HG02973 (cell line): ENCODE measurements at regions not wholly inside any gene's neighbourhood (a gene's known extent, or its start where the extent isn't known, plus 50 kb on each side); places are given as distances from the start of the nearest gene placed in this dataset.
A peak's percentile ranks its signal among the peaks of the same experiment; 100 is the strongest.

Experiments used
- ATAC-seq: cut with Tn5 transposase; IDR thresholded peaks from one replicate; pipeline ENCODE4 v1.9.1; 2021; ENCODE audit warnings: moderate library complexity; ENCODE audit not compliant: unreplicated experiment

- no peak for ATAC-seq
Measured at GRCh38 chr12:23057571-23057970, 432.6 kb downstream of the ETNK1 start.

- no peak for ATAC-seq
Measured at GRCh38 chr12:23060161-23060560, 435.2 kb downstream of the ETNK1 start.

- no peak for ATAC-seq
Measured at GRCh38 chr12:23063206-23063605, 438.2 kb downstream of the ETNK1 start.

- no peak for ATAC-seq
Measured at GRCh38 chr12:23066095-23066494, 441.1 kb downstream of the ETNK1 start.

- ATAC-seq: peak; percentile 80
Measured at GRCh38 chr12:23083267-23083666, 458.3 kb downstream of the ETNK1 start.

GRCh38 chr12:23084236-23084995, 459.4 kb downstream of the ETNK1 start:
- ATAC-seq: no peak

GRCh38 chr12:23088594-23088993, 463.6 kb downstream of the ETNK1 start:
- no peak for ATAC-seq

GRCh38 chr12:23093488-23093887, 468.5 kb downstream of the ETNK1 start:
- no peak for ATAC-seq

- no peak for ATAC-seq
Measured at GRCh38 chr12:23096321-23096720, 471.4 kb downstream of the ETNK1 start.

GRCh38 chr12:23098110-23098509, 473.1 kb downstream of the ETNK1 start:
- ATAC-seq: no peak

GRCh38 chr12:23098517-23098916, 473.5 kb downstream of the ETNK1 start:
- no peak for ATAC-seq

- ATAC-seq: no peak
Measured at GRCh38 chr12:23099104-23099503, 474.1 kb downstream of the ETNK1 start.

GRCh38 chr12:23099604-23100003, 474.6 kb downstream of the ETNK1 start:
- ATAC-seq: no peak

GRCh38 chr12:23108957-23109356, 484.0 kb downstream of the ETNK1 start:
- no peak for ATAC-seq

- no peak for ATAC-seq
Measured at GRCh38 chr12:23113781-23114180, 488.8 kb downstream of the ETNK1 start.

- no peak for ATAC-seq
Measured at GRCh38 chr12:23115984-23116383, 491.0 kb downstream of the ETNK1 start.

- ATAC-seq: no peak
Measured at GRCh38 chr12:23126794-23127193, 501.8 kb downstream of the ETNK1 start.

GRCh38 chr12:23127701-23128100, 502.7 kb downstream of the ETNK1 start:
- no peak for ATAC-seq

- no peak for ATAC-seq
Measured at GRCh38 chr12:23128462-23128861, 503.5 kb downstream of the ETNK1 start.

GRCh38 chr12:23132357-23132756, 507.4 kb downstream of the ETNK1 start:
- no peak for ATAC-seq

GRCh38 chr12:23133471-23133870, 508.5 kb downstream of the ETNK1 start:
- no peak for ATAC-seq

- no peak for ATAC-seq
Measured at GRCh38 chr12:23139026-23139425, 514.1 kb downstream of the ETNK1 start.

GRCh38 chr12:23140710-23141109, 515.7 kb downstream of the ETNK1 start:
- ATAC-seq: no peak
